ENCODE measurements at regions not wholly inside any gene's neighbourhood (a gene's known extent, or its start where the extent isn't known, plus 50 kb on each side); places are given as distances from the start of the nearest gene placed in this dataset.

DNA sequence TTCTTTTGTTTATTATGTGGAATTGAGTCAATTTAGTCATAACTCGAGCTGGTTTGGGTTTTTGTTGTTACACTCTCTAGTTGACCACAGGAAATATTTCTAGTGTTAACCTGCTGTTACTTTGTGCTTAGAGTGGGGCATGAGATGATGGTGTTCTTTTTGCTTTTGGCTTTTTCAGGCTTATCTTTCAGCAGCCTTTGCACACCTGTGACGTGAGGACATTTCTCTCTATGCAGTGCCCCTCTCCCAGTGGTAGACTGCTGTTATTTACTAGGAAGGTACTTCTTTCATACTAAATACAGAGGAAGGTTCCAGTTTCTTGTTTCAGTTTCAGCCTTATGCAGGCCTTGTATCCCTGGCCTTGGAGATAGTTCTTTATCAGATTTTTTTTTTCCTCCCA is 766.8 kb upstream of the MAN1A1 start:
- Histone ChIP-seq H2BK20ac (ENCODE audit: low read length) (no peak overlapping the region), H3K4me3 (ENCODE audit: extremely low read depth in 1 of 4, insufficient read depth in 2 of 4, low read depth in 3 of 4, low read length in 4 of 4) (no peak overlapping the region), H3K9ac (replicated peaks in 1 of 4; ENCODE audit: extremely low read depth in 1 of 4, low read depth in 3 of 4, low read length in 3 of 4) (no peak overlapping the region), H4K5ac (ENCODE audit: insufficient read length, low read depth, low read length) (no peak overlapping the region), H3K36me3 (ENCODE audit: control insufficient read depth in 2 of 4, insufficient read depth in 4 of 4, low read length in 3 of 4) (no peaks in the 10 kb centered on the region), H3K18ac (ENCODE audit: extremely low read depth, low read length) (no peak overlapping the region), H3K9me3 (ENCODE audit: insufficient read depth in 2 of 2, low read depth in 1 of 2, low read length in 1 of 2) (no peaks in the 10 kb centered on the region), H3K4me1 (replicated peaks in 1 of 4; ENCODE audit: control insufficient read depth in 3 of 4, insufficient read depth in 4 of 4, low read length in 3 of 4) (peaks cover 0 to 2% (median 0%) of the 10 kb centered on the region in 4 experiments; a peak in 1 of 7 replicates), H4K20me1 (replicated peaks in 1 of 2; ENCODE audit: control insufficient read depth in 1 of 2, insufficient read depth in 2 of 2, low read length in 2 of 2) (no peaks in the 10 kb centered on the region), H3K14ac (ENCODE audit: insufficient read length) (no peak overlapping the region), H3K4me2 (ENCODE audit: insufficient read depth in 1 of 2, low read depth in 2 of 2, low read length in 2 of 2) (no peak overlapping the region), H3K23me2 (ENCODE audit: low read depth, low read length) (no peaks in the 10 kb centered on the region), H3K56ac (replicated peaks; ENCODE audit: insufficient read length, low read depth, low read length) (no peak overlapping the region), H3K4ac (replicated peaks; ENCODE audit: insufficient read length, low read depth, low read length) (no peak overlapping the region), H3K27me3 (replicated peaks in 1 of 4; ENCODE audit: control insufficient read depth in 3 of 4, extremely low read depth in 1 of 4, insufficient read depth in 3 of 4, low read length in 3 of 4) (no peaks in the 10 kb centered on the region), H3K79me2 (ENCODE audit: control insufficient read depth in 1 of 2, insufficient read depth in 2 of 2, low read length in 2 of 2) (no peaks in the 10 kb centered on the region), H3K79me1 (ENCODE audit: low read depth, low read length) (no peaks in the 10 kb centered on the region), H2AK5ac (ENCODE audit: low read depth, low read length) (no peak overlapping the region), H4K91ac (replicated peaks; ENCODE audit: insufficient read length, low read length) (no peak overlapping the region), H2BK15ac (ENCODE audit: low read length) (no peak overlapping the region), H4K8ac (ENCODE audit: extremely low read depth, insufficient read depth, low read length) (no peak overlapping the region), H2BK12ac (ENCODE audit: low read depth, low read length) (no peak overlapping the region), H2BK120ac (replicated peaks; ENCODE audit: low read depth, low read length) (no peak overlapping the region), H3K23ac (ENCODE audit: insufficient read length) (no peak overlapping the region), H3K27ac (ENCODE audit: low read depth, low read length) (no peak overlapping the region), H2AFZ (ENCODE audit: low read length) (no peak overlapping the region), H2BK5ac (ENCODE audit: low read depth, low read length) (no peak overlapping the region)
- TF ChIP-seq POLR2AphosphoS5 (IDR thresholded peaks at IDR 0.05; ENCODE audit: low read depth, low read length) (no peak), BCL11A (IDR thresholded peaks at IDR 0.05; ENCODE audit: low read depth in 2 of 2, low read length in 2 of 2) (no peak), CBX5 (IDR thresholded peaks at IDR 0.05; ENCODE audit: low read depth, low read length) (no peak), CHD2 (IDR thresholded peaks at IDR 0.05; ENCODE audit: low read length) (no peak)
- CTCF ChIA-PET (ENCODE audit: partially characterized antibody) = no interaction called here
- FAIRE-seq (no peak), DNase-seq (ENCODE audit: low read depth in 1 of 2, low spot score in 2 of 2) (no peak)
- WGBS, 2 experiments (ENCODE audit: extremely low coverage in 1 of 2, insufficient coverage in 1 of 2, insufficient read length in 1 of 2, insufficient replicate concordance in 2 of 2, low coverage in 1 of 2, low lambda C conversion rate in 2 of 2, missing lambda C conversion rate in 1 of 2) = 81% methylated on average over 2 of the region's 2 CpGs; no CpG with 5 or more reads in 1 of the 2 experiments
- POLR2A ChIA-PET (ENCODE audit: partially characterized antibody) = no interaction called here
